T-helper 2 cell treated with Interferon-gamma antibody and Interleukin-4, amounts not matched to agents 100 ng/mL and 5 ng/mL, for 36 hours (primary cell): ENCODE measurements at regions not wholly inside any gene's neighbourhood (a gene's known extent, or its start where the extent isn't known, plus 50 kb on each side); places are given as distances from the start of the nearest gene placed in this dataset.
"Not testable (repeated sequence)": the region's sequence is repeated elsewhere in the genome, so short reads cannot be mapped to it uniquely, and the experiment has no call there.

Experiments
- intact Hi-C: fragments of 100-400 bp; cut with micrococcal nuclease; formaldehyde crosslinking; loops from one replicate; pipeline ENCODE4 v1.15.1; 2023

GRCh38 chr2:239729681-239730566, 295.2 kb downstream of the NDUFA10 start:
- intact Hi-C loops, result no loop called here

DNA sequence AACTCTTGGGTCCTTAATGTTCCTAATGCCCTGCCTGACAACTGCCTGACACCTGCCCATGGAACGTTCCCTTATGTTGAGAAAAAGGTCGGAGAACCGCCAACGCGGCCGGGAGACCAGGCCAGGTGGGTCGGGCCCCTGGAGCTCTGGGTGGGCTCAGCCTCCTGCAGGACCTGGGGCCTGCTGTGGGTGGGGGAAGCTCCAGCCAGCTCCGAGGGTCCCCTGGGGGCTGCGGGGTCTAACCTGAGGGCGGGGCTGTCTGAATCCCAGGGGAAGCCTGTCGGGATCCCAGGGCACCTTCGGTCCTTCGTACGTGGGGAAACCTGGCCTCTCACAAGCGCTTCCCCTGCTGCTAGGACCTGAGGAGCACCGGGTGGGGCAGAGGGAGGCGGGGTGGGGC, 296.0 kb downstream of the NDUFA10 start:
- intact Hi-C loops, result no loop called here

GRCh38 chr2:239728751-239729150, 296.4 kb downstream of the NDUFA10 start:
- intact Hi-C loops, result no loop called here

GRCh38 chr2:239727776-239728600, 297.2 kb downstream of the NDUFA10 start:
- intact Hi-C loops, result no loop called here

- intact Hi-C loops, result no loop called here
Observed at GRCh38 chr2:239727182-239727775, 297.9 kb downstream of the NDUFA10 start.

- intact Hi-C loops, result no loop called here
Observed at GRCh38 chr2:239726631-239727181, 298.4 kb downstream of the NDUFA10 start.

GRCh38 chr2:239726091-239726591, 299.0 kb downstream of the NDUFA10 start:
- intact Hi-C loops, result no loop called here

DNA sequence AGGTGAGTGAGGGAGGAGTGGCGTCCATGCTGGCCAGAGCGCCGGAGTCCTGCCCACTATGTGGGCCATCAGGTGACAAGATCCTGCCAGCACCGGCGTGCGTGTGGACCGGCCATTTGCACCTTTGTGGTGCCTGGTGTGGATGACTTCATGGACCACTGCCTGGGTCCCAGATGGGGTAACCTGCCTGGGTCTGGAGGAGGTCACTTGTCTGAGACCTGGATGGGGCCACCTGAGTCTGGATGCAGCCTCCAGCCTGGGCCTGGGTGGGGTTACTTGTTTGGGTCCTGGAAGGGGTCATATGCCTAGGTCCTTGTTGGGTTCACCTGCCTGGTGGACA, 299.6 kb downstream of the NDUFA10 start:
- intact Hi-C loops, result no loop called here

DNA sequence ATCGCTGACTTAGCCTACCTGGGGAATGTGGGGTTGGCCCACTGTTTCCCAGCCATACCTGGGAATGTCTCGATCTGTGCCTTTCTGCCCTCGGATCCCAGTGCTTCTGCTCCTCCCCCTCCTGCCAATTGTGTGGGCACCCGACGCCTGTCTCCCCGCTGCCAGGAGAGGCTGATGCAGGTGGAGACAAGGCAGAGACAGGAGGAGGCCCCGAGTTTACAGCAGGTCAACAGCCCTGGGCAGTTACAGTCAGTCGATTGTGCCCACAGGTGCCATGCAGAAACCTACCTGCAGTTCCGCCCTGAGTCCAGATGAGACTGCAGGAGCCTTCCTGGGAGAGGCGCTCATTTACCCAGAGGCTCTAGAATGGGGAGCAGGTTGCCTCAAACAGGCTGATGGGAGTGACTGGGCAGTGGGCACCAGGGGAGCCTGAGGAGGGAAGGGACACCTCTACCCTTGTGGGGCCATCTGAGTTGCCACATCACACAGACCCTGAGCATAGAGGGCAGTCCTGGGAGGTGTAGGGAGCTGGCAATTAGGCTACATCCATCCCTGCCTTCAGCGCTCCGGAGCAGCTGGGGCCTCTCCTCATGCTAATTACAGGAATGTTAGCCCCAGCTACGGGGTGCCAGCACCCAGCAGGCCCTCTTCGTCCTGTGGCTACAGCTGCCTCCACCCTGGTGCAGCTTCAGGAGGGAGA, 300.1 kb downstream of the NDUFA10 start:
- intact Hi-C loops, result no loop called here

- intact Hi-C loops, result no loop called here
Observed at GRCh38 chr2:239724194-239724849, 300.8 kb downstream of the NDUFA10 start.

DNA sequence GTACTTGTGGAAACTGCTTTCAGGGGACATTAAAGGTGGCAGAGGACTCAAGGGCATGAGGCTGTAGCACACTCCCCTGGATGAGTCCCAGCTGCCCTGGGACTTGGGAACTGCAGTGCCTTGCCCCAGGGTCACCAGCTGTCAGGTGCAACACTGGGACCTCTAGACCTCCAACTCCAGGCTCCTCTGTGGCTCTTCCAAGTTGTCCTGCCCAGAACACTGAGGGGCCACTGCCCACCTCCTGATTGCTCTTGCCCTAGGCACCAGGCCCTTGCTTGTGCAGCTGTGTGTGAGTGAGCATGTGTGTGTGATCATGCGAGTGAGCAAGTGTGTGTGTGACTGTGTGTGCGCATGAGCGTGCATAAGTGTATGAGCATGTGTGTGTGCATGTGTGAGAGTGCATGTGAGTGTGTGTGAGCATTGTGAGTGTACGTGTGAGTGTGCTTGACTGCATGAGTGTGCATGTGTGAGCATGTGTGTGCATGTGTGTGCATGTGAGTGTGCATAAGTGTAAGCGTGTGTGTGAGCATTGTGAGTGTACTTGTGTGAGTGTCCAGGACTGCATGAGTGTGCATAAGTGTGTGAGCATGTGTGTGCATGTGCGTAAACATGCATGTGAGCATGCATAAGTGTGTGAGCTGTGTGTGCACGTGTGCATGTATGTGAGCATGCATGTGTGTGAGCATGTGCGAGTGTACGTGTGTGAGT, 301.5 kb downstream of the NDUFA10 start:
- intact Hi-C loops, result no loop called here

GRCh38 chr2:239722760-239723470, 302.2 kb downstream of the NDUFA10 start:
- intact Hi-C loops, result no loop called here

DNA sequence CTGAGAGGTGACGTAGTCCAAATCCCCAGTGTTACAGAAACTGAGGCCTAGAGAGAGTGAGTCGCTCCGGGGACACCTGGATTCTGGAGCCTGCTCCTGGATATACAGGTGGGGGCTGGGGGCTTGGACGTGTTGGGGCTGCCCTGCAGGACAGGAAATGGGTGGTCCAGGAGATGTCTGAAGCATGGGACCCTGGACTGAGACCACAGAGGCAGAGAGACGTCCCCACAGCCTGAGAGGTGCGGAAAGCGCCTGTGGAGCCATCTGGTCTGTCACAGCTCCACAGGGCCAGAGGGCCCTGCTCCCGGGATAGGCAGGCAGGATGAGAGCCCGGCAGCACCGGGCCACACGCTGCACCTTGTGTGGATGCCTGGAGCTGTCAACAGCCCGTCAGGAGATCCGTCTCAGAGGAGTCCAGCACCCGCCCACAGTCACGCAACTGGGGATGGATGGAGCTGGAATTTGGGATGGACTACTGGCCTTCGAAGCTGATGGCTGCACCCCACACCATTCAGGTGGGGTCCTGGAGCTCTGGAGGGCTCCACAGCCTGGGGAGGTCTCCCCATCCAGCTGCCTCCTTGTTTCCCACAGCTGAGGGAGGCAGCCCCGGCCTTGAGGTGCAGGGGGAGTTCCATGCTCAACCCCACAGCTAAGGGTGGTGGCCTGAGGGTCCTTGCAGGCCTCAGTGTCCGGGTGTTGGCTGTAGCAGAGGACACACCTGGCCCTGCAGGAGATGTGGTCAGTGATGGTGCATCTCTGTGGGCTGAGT, 303.0 kb downstream of the NDUFA10 start:
- intact Hi-C loops, result no loop called here

- intact Hi-C loops, result no loop called here
Observed at GRCh38 chr2:239721531-239721930, 303.6 kb downstream of the NDUFA10 start.

GRCh38 chr2:239720361-239721360, 304.5 kb downstream of the NDUFA10 start:
- intact Hi-C loops, result no loop called here

GRCh38 chr2:239719791-239720360, 305.3 kb downstream of the NDUFA10 start:
- intact Hi-C loops, result no loop called here

GRCh38 chr2:239718991-239719390, 306.2 kb downstream of the NDUFA10 start:
- intact Hi-C loops, result not testable (repeated sequence)
